Thymus (tissue), 11 donors: ENCODE measurements at regions not wholly inside any gene's neighbourhood (a gene's known extent, or its start where the extent isn't known, plus 50 kb on each side); places are given as distances from the start of the nearest gene placed in this dataset.

Experiments used
- DNase-seq, 9 donors: peaks; one replicate each; pipeline ENCODE4 v3.0.0-alpha.2; 2013; ENCODE audit warnings: low spot score in 9 of 9, low read depth in 6 of 9, missing footprints in 1 of 9
- H3K27ac ChIP-seq, 2 donors: one replicate each; pipeline ENCODE4 v1.5.1; 2013; ENCODE audit warnings: control low read depth in 1 of 2, low read depth in 1 of 2, low read length in 1 of 2, mild to moderate bottlenecking in 1 of 2, moderate library complexity in 1 of 2
- H3K27me3 ChIP-seq, 2 donors: one replicate each; pipeline ENCODE4 v1.5.1; 2013; ENCODE audit warnings: low read length in 1 of 2; ENCODE audit not compliant: control insufficient read depth in 2 of 2, insufficient read depth in 1 of 2
- H3K36me3 ChIP-seq, 2 donors: one replicate each; pipeline ENCODE4 v1.5.1; 2013; ENCODE audit warnings: low read length in 1 of 2, mild to moderate bottlenecking in 1 of 2, moderate library complexity in 1 of 2; ENCODE audit not compliant: control insufficient read depth in 2 of 2, insufficient read depth in 2 of 2
- H3K4me1 ChIP-seq, 2 donors: one replicate each; pipeline ENCODE4 v1.5.1; 2013; ENCODE audit warnings: low read length in 2 of 2; ENCODE audit not compliant: control insufficient read depth in 2 of 2, insufficient read depth in 2 of 2
- H3K4me3 ChIP-seq, 2 donors: one replicate each; pipeline ENCODE4 v1.5.1; 2013; ENCODE audit warnings: low read length in 2 of 2, control low read depth in 1 of 2, mild to moderate bottlenecking in 1 of 2
- H3K9me3 ChIP-seq, 2 donors: one replicate each; pipeline ENCODE4 v1.5.1; 2013; ENCODE audit warnings: low read length in 1 of 2, mild to moderate bottlenecking in 1 of 2; ENCODE audit not compliant: control insufficient read depth in 2 of 2, insufficient read depth in 1 of 2
- WGBS: extraction: QIAGEN DNeasy Blood & Tissue Kit; methylation state at CpG from one replicate; pipeline ENCODE4 v1.1.7; 2013; 5-methylcytosine and 5-hydroxymethylcytosine counted together
- donor health status: healthy.

DNA sequence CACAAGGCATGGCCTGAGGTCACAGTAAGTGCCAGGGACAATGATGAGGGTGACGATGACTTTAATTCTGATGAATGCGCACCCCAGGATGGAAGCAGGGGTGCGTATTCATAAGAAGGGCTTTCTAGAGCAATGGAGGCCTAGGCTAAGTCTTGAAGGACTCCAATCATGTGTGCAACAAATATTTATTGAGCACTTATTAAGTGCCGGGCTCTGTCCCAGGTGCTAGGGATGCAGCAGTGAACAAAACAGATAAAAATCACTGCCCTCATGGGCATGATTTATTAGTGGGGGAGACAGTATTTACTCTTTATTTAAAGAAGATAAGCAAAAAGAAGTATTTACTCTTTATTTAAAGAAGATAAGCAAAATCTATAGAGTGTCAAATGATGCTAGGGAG is 198.2 kb upstream of the KCNG1 start:
- H3K36me3 ChIP-seq = no peaks in the 10 kb centered on the region
- H3K4me3 ChIP-seq = no peak overlapping the region
- no peak overlapping the region for H3K27ac ChIP-seq
- 99% methylated on average over 4 of the region's 4 CpGs for WGBS
- peaks cover 0 to 5% of the 10 kb centered on the region in 2 donors for H3K9me3 ChIP-seq
- H3K4me1 ChIP-seq = no peaks in the 10 kb centered on the region
- peaks cover 6 to 23% of the 10 kb centered on the region in 2 donors for H3K27me3 ChIP-seq
- DNase-seq = no peak

- Histone ChIP-seq H3K27ac (no peak overlapping the region), H3K36me3 (no peaks in the 10 kb centered on the region), H3K4me3 (no peak overlapping the region), H3K9me3 (peaks cover 0 to 5% of the 10 kb centered on the region in 2 donors), H3K27me3 (peaks cover 6 to 23% of the 10 kb centered on the region in 2 donors), H3K4me1 (no peaks in the 10 kb centered on the region)
- peak in 3 of 9 donors; percentile 9 to 36 (median 15) for DNase-seq
- WGBS = 26% methylated on average over 15 of the region's 15 CpGs
These were observed 197.4 kb upstream of the KCNG1 start for GRCh38 chr20:51220293-51220706.

DNA sequence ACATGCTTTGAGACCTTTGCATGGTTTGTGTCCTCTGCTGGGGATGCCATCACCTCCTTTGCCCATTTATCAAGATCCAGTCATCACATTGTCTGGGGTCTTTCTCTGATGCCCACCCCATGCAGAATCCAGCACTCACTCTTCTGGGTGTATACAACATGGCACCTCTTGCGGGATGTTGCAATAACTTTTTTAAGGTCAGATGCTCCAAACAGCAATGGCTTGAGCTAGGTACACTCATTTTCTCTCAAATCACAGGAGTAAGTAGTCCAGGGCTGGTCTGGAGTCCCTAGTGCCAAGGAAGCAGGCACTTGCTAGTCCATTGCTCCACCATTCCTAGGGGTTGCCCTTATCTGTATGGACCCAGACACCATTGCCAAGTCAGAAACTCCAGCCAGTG is 196.6 kb upstream of the KCNG1 start:
- no peak overlapping the region for H3K27ac ChIP-seq
- H3K27me3 ChIP-seq = peaks cover 6 to 23% of the 10 kb centered on the region in 2 donors
- H3K36me3 ChIP-seq = no peaks in the 10 kb centered on the region
- no peaks in the 10 kb centered on the region for H3K4me1 ChIP-seq
- H3K4me3 ChIP-seq = no peak overlapping the region
- 97% methylated on average over 1 of the region's 1 CpG for WGBS
- H3K9me3 ChIP-seq = peaks cover 0 to 5% of the 10 kb centered on the region in 2 donors
- no peak for DNase-seq

DNA sequence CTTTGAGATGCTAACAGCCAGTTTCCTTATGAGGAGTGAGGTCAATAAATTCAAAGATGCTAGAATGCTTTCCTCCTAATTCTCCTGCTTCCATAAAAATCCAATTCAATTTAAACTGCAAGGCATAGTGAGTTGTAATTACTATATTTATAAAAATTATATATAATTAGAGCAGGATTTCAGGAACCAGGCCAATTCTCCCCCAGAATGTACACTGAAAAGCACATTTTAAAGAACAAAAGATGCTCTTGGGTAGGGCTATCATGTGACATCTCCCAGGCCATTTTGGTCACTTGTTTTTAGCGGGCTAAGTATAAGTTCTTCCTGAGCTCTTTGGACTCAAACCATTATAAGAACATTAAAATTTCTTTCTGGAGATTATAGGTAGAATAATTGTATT is 195.7 kb upstream of the KCNG1 start:
- no peaks in the 10 kb centered on the region for H3K4me1 ChIP-seq
- H3K27me3 ChIP-seq = peaks cover 6 to 23% of the 10 kb centered on the region in 2 donors
- H3K36me3 ChIP-seq = no peaks in the 10 kb centered on the region
- H3K4me3 ChIP-seq = no peak overlapping the region
- H3K27ac ChIP-seq = no peak overlapping the region
- WGBS = 93% methylated on average over 1 of the region's 1 CpG
- peaks cover 0 to 5% of the 10 kb centered on the region in 2 donors for H3K9me3 ChIP-seq
- DNase-seq = no peak

DNA sequence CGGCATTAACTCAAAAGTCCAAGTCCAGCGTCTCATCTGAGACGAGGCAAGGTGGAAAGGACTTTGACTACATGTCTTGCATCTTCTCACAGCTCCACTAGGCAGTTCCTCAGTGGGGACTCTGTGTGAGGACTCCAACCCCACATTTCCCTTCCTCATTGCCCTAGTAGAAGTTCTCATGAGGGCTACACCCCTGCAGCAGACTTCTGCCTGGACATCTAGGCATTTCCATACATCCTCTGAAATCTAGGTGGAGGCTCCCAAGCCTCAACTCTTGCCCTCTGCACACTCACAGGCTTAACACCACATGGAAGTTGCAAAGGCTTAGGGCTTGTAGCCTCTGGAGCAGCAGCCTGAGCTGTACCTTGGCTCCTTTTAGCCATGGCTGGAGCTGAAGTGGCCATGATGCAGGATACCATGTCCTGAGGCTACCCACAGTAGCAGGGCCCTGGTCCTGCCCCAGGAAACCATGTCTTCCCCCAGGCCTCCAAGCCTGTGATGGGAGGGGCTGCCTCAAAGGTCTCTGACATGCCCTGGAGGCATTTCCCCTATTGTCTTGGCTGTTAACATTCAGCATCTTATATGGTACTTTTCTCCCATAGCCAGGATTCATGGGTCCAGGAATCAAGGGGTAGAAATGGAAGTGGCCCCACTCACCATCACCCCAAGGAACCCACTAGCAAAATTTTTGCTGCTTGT is 194.6 kb upstream of the KCNG1 start:
- Histone ChIP-seq H3K4me3 (no peak overlapping the region), H3K4me1 (no peaks in the 10 kb centered on the region), H3K9me3 (peaks cover 0 to 5% of the 10 kb centered on the region in 2 donors), H3K27ac (no peak overlapping the region), H3K36me3 (no peaks in the 10 kb centered on the region), H3K27me3 (peaks cover 6 to 22% of the 10 kb centered on the region in 2 donors)
- 98% methylated on average over 3 of the region's 3 CpGs for WGBS
- DNase-seq = no peak

DNA sequence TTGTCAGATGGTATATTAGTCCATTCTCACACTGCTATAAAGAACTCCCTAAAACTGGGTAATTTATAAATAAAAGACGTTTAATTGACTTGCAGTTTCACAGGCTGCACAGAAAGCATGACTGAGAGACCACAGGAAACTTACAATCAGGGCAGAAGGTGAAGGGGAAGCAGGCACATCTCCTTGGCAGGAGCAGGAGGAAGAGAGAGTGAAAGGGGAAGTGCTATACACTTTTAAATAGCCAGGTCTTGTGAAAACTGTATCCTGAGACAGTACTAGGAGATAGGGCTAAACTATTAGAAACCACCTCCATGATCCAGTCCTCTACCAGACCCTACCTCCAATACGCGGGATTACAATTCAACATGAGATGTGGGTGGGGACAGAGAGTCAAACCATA is 193.9 kb upstream of the KCNG1 start:
- Histone ChIP-seq H3K27me3 (peaks cover 6 to 15% of the 10 kb centered on the region in 2 donors), H3K27ac (no peak overlapping the region), H3K9me3 (peaks cover 0 to 5% of the 10 kb centered on the region in 2 donors), H3K36me3 (no peaks in the 10 kb centered on the region), H3K4me1 (no peaks in the 10 kb centered on the region), H3K4me3 (no peak overlapping the region)
- whole genome bisulfite sequencing = 70% methylated on average over 3 of the region's 3 CpGs
- DNase-seq = no peak

- no peak overlapping the region for H3K27ac ChIP-seq
- H3K4me3 ChIP-seq = no peak overlapping the region
- H3K27me3 ChIP-seq = no peaks in the 10 kb centered on the region
- WGBS = 80% methylated on average over 3 of the region's 3 CpGs
- no peaks in the 10 kb centered on the region for H3K4me1 ChIP-seq
- H3K36me3 ChIP-seq = no peaks in the 10 kb centered on the region
- H3K9me3 ChIP-seq = peaks cover 0 to 5% of the 10 kb centered on the region in 2 donors
- no peak for DNase-seq
These were observed 189.9 kb upstream of the KCNG1 start for GRCh38 chr20:51212816-51213215.

GRCh38 chr20:51211191-51211590 is 188.3 kb upstream of the KCNG1 start:
- WGBS = 96% methylated on average over 2 of the region's 2 CpGs
- no peaks in the 10 kb centered on the region for H3K9me3 ChIP-seq
- H3K27ac ChIP-seq = no peak overlapping the region
- no peaks in the 10 kb centered on the region for H3K27me3 ChIP-seq
- DNase-seq = no peak
- H3K4me1 ChIP-seq = no peaks in the 10 kb centered on the region
- no peak overlapping the region for H3K4me3 ChIP-seq
- H3K36me3 ChIP-seq = no peaks in the 10 kb centered on the region

- DNase-seq = no peak
- Histone ChIP-seq H3K27ac (no peak overlapping the region), H3K4me3 (no peak overlapping the region), H3K9me3 (no peaks in the 10 kb centered on the region), H3K36me3 (no peaks in the 10 kb centered on the region), H3K4me1 (no peaks in the 10 kb centered on the region), H3K27me3 (no peaks in the 10 kb centered on the region)
- 77% methylated on average over 1 of the region's 1 CpG for WGBS
These were observed 187.2 kb upstream of the KCNG1 start for GRCh38 chr20:51210084-51210483.
